A549 (cell line): ENCODE measurements at regions not wholly inside any gene's neighbourhood (a gene's known extent, or its start where the extent isn't known, plus 50 kb on each side); places are given as distances from the start of the nearest gene placed in this dataset.
A peak's percentile ranks its signal among the peaks of the same experiment; 100 is the strongest.
"Not testable (repeated sequence)": the region's sequence is repeated elsewhere in the genome, so short reads cannot be mapped to it uniquely, and the experiment has no call there.

ENCODE experiments used
- ATAC-seq, 2 experiments: fragments of 200-7000 bp in 1 of 2; fragments of >200 bp in 1 of 2; cut with Nextera tagmentation in 1 of 2; cut with Tn5 transposase in 1 of 2; 3 replicates each; pipeline versions ENCODE4 v1.8.0 to v1.9.1; 2018 to 2020; ENCODE audit warnings: mild to moderate bottlenecking in 1 of 2, moderate library complexity in 1 of 2
- CTCF ChIA-PET: fragments of 300-600 bp; sonication (Branson Sonifier 250); formaldehyde crosslinking; extraction: SDS; loops from one replicate; lab custom pipeline; 2021; ENCODE audit warnings: antibody characterized with exemption, inconsistent platforms; lab: Yijun Ruan, JAX
- POLR2A ChIA-PET: fragments of 350-600 bp; formaldehyde crosslinking; extraction: SDS; loops from one replicate; lab custom pipeline; 2021; ENCODE audit warnings: antibody characterized with exemption, inconsistent platforms; lab: Yijun Ruan, JAX
- DNase-seq, 2 experiments: peaks; one replicate each; pipeline versions ENCODE4 v3.0.0 to v3.0.0-alpha.2; 2011 to 2016; ENCODE audit warnings: low read depth in 1 of 2, low spot score in 1 of 2
- FAIRE-seq: peaks from 2 replicates; lab custom pipeline; 2011; peaks lifted over from hg19 to GRCh38; lab: Jason Lieb, UNC
- H3K27ac ChIP-seq, 2 experiments: fragments of >200 bp; sonication (Bioruptor Twin); formaldehyde crosslinking; 3 replicates each; pipeline ENCODE4 v1.5.1; 2016 to 2017
- H3K4me1 ChIP-seq: fragments of >200 bp; sonication (Bioruptor Twin); formaldehyde crosslinking; 3 replicates; pipeline ENCODE4 v1.6.1; 2016
- H3K4me2 ChIP-seq: fragments of >200 bp; sonication (Bioruptor Twin); formaldehyde crosslinking; 3 replicates; pipeline ENCODE4 v1.6.1; 2016
- H3K4me3 ChIP-seq: fragments of >200 bp; sonication (Bioruptor Twin); formaldehyde crosslinking; 3 replicates; pipeline ENCODE4 v1.5.1; 2016
- H3K9me3 ChIP-seq: fragments of >200 bp; sonication (Bioruptor Twin); formaldehyde crosslinking; 3 replicates; pipeline ENCODE4 v1.6.1; 2016
- BHLHE40 ChIP-seq: IDR thresholded peaks from 2 replicates; pipeline ENCODE4 v1.6.1; 2012; ENCODE audit warnings: low read depth, low read length, inconsistent platforms
- ESRRA ChIP-seq: fragments of 150-350 bp; IDR thresholded peaks from 2 replicates; pipeline ENCODE4 v1.6.1; 2014; ENCODE audit warnings: mild to moderate bottlenecking, low read length, borderline replicate concordance
- FOSB ChIP-seq: fragments of 250-450 bp; sonication (Bioruptor Pico); IDR thresholded peaks from 2 replicates; pipeline ENCODE4 v1.5.0; 2020; ENCODE audit warnings: mild to moderate bottlenecking, moderate library complexity
- MYC ChIP-seq: IDR thresholded peaks from 2 replicates; pipeline ENCODE4 v1.6.1; 2012; ENCODE audit warnings: mild to moderate bottlenecking, inconsistent platforms, low read length, improper control_type of control experiment, borderline replicate concordance
- PHF8 ChIP-seq: fragments of 200-600 bp; sonication (generic); IDR thresholded peaks from 2 replicates; pipeline ENCODE4 v1.6.1; 2016; ENCODE audit warnings: low read depth, mild to moderate bottlenecking, antibody characterized with exemption, moderate library complexity, borderline replicate concordance
- POLR2AphosphoS2 ChIP-seq: conservative IDR thresholded peaks from 2 replicates; pipeline ENCODE4 v1.6.1; 2012; ENCODE audit warnings: low read length, improper control_type of control experiment, inconsistent platforms
- RAD21 ChIP-seq, 2 experiments: fragments of >200 bp in 1 of 2; sonication (Bioruptor Twin) in 1 of 2; formaldehyde crosslinking in 1 of 2; IDR thresholded peaks in 1 of 2; conservative IDR thresholded peaks in 1 of 2; 2 replicates in 1 of 2; 3 replicates in 1 of 2; pipeline ENCODE4 v1.6.1; 2012 to 2018; ENCODE audit warnings: inconsistent platforms in 1 of 2
- RARB ChIP-seq: fragments of 250-450 bp; sonication (Bioruptor Pico); IDR thresholded peaks from 2 replicates; pipeline ENCODE4 v1.8.0; 2021; ENCODE audit warnings: mild to moderate bottlenecking, moderate library complexity
- RNF2 ChIP-seq: fragments of 200-600 bp; sonication (generic); IDR thresholded peaks from 2 replicates; pipeline ENCODE4 v1.6.1; 2016; ENCODE audit warnings: low read depth, mild to moderate bottlenecking, antibody characterized with exemption, moderate library complexity, borderline replicate concordance
- SMC3 ChIP-seq: fragments of >200 bp; sonication (Bioruptor Twin); formaldehyde crosslinking; IDR thresholded peaks from 3 replicates; pipeline ENCODE4 v1.6.1; 2018; ENCODE audit warnings: inconsistent platforms
- TP53 ChIP-seq: fragments of 250-450 bp; sonication (Bioruptor Pico); IDR thresholded peaks from 2 replicates; pipeline ENCODE4 v1.5.0; 2021; ENCODE audit warnings: mild to moderate bottlenecking, moderate library complexity
- ZFP36 ChIP-seq: fragments of 450-650 bp; IDR thresholded peaks from 2 replicates; pipeline ENCODE4 v1.6.1; 2014; ENCODE audit warnings: borderline replicate concordance; ENCODE audit not compliant: partially characterized antibody
- WGBS: methylation state at CpG from one replicate; pipeline ENCODE4 v1.1.6; 2017; ENCODE audit errors: missing lambda C conversion rate; 5-methylcytosine and 5-hydroxymethylcytosine counted together
- TF ChIP-seq, protein P1 (sequence below): fragments of >200 bp; sonication (Bioruptor Twin); formaldehyde crosslinking; IDR thresholded peaks from 2 replicates; pipeline ENCODE4 v1.6.1; 2016
- TF ChIP-seq, protein P2 (sequence below): fragments of 450-650 bp; IDR thresholded peaks from 2 replicates; pipeline ENCODE4 v1.6.1; 2014; ENCODE audit warnings: antibody characterized with exemption
- TF ChIP-seq, protein P3 (sequence below): fragments of 150-350 bp; IDR thresholded peaks from 2 replicates; pipeline ENCODE4 v1.6.1; 2014; ENCODE audit warnings: low read depth, mild to moderate bottlenecking, low read length
- TF ChIP-seq, protein P4 (sequence below): IDR thresholded peaks from 2 replicates; pipeline ENCODE4 v1.6.1; 2012
- TF ChIP-seq, protein P5 (sequence below): fragments of >200 bp; sonication (Bioruptor Twin); formaldehyde crosslinking; IDR thresholded peaks from 3 replicates; pipeline ENCODE4 v1.5.1; 2016

DNA sequence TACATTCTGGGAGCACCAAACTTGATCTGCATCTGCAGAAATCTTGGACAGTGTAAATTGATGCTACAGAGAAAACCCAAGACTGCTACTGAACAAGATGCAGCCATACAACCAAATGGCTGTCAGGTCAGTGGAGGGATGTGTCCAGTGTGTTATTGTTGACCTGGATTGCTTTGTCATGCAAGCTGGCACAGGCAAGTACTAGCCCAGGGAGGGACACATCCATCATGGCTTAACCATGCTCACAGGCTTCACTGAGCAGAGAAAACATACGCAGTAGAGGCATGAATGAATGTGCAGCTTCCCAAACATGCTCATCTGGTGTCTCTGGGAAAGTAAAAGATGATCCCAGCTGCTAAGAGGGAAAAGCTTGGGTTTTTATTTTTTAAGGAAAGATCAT, 93.6 kb downstream of the MTNR1B start:
- DNase-seq (no peak), FAIRE-seq (no peak), ATAC-seq (no peak)
- ChIA-PET CTCF (interaction anchor here (1.6 kb wide), 1 partner anchor 121 kb away, joined by 6 read pairs; no protein-coding TSS in a partner anchor), POLR2A (no interaction called here)
- Histone ChIP-seq H3K9me3 (no peaks in the 10 kb centered on the region), H3K27ac (peak overlapping the region; percentile 30 to 62; a peak in 4 of 6 replicates), H3K4me1 (peaks cover 13% of the 10 kb centered on the region), H3K4me2 (no peak overlapping the region), H3K4me3 (no peak overlapping the region)
- 83% methylated on average over 1 of the region's 1 CpG for WGBS
- no peak for TF ChIP-seq FOSB
- no peak for TF ChIP-seq POLR2AphosphoS2
- no peak for TF ChIP-seq ZFP36
- TF ChIP-seq, protein P1, sequence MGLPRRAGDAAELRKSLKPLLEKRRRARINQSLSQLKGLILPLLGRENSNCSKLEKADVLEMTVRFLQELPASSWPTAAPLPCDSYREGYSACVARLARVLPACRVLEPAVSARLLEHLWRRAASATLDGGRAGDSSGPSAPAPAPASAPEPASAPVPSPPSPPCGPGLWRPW: no peak
- TF ChIP-seq BHLHE40: no peak
- TF ChIP-seq TP53 (CRISPR knock-in tag): no peak
- TF ChIP-seq, protein P2, sequence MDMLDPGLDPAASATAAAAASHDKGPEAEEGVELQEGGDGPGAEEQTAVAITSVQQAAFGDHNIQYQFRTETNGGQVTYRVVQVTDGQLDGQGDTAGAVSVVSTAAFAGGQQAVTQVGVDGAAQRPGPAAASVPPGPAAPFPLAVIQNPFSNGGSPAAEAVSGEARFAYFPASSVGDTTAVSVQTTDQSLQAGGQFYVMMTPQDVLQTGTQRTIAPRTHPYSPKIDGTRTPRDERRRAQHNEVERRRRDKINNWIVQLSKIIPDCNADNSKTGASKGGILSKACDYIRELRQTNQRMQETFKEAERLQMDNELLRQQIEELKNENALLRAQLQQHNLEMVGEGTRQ: no peak
- TF ChIP-seq, protein P3, sequence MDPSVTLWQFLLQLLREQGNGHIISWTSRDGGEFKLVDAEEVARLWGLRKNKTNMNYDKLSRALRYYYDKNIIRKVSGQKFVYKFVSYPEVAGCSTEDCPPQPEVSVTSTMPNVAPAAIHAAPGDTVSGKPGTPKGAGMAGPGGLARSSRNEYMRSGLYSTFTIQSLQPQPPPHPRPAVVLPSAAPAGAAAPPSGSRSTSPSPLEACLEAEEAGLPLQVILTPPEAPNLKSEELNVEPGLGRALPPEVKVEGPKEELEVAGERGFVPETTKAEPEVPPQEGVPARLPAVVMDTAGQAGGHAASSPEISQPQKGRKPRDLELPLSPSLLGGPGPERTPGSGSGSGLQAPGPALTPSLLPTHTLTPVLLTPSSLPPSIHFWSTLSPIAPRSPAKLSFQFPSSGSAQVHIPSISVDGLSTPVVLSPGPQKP: no peak
- TF ChIP-seq MYC: no peak
- TF ChIP-seq PHF8: no peak
- no peak for TF ChIP-seq RARB (CRISPR knock-in tag)
- TF ChIP-seq SMC3: no peak
- TF ChIP-seq, protein P4, sequence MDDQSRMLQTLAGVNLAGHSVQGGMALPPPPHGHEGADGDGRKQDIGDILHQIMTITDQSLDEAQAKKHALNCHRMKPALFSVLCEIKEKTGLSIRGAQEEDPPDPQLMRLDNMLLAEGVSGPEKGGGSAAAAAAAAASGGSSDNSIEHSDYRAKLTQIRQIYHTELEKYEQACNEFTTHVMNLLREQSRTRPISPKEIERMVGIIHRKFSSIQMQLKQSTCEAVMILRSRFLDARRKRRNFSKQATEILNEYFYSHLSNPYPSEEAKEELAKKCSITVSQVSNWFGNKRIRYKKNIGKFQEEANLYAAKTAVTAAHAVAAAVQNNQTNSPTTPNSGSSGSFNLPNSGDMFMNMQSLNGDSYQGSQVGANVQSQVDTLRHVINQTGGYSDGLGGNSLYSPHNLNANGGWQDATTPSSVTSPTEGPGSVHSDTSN: no peak
- TF ChIP-seq ESRRA: no peak
- TF ChIP-seq RNF2: no peak

DNA sequence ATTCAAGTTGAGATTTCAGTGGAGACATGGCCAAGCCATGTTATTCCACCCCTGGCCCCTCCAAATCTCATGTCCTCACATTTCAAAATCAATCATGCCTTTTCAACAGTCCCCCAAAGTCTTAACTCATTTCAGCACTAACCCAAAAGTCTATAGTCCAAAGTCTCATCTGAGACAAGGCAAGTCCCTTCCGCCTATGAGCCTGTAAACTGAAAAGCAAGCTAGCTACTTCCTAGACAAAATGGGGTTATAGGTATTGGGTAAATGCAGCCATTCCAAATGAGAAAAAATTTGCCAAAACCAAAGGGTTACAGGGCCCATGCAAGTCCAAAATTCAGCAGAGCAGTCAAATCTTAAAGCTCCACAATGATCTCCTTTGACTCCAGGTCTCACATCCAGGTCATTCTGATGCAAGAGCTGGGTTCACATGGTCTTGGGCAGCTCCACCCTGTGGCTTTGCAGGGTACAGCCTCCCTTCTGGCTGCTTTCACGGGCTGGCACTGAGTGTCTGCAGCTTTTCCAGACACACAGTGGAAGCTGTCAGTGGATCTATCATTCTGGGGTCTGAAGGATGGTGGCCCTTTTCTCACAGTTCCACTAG, 95.7 kb downstream of the MTNR1B start:
- DNase-seq: peak in 1 of 2 experiments; percentile 19
- TF ChIP-seq, protein P5, sequence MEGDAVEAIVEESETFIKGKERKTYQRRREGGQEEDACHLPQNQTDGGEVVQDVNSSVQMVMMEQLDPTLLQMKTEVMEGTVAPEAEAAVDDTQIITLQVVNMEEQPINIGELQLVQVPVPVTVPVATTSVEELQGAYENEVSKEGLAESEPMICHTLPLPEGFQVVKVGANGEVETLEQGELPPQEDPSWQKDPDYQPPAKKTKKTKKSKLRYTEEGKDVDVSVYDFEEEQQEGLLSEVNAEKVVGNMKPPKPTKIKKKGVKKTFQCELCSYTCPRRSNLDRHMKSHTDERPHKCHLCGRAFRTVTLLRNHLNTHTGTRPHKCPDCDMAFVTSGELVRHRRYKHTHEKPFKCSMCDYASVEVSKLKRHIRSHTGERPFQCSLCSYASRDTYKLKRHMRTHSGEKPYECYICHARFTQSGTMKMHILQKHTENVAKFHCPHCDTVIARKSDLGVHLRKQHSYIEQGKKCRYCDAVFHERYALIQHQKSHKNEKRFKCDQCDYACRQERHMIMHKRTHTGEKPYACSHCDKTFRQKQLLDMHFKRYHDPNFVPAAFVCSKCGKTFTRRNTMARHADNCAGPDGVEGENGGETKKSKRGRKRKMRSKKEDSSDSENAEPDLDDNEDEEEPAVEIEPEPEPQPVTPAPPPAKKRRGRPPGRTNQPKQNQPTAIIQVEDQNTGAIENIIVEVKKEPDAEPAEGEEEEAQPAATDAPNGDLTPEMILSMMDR: 0 out of 3 replicates have a peak, but pooled peaks have one; percentile 11
- TF ChIP-seq RAD21 (conservative IDR thresholded peaks at IDR 0.05 in 1 of 2, IDR thresholded peaks at IDR 0.05 in 1 of 2): peak in 1 of 2 experiments; percentile 21; a peak in 1 of 5 replicates
- H3K4me2 ChIP-seq, H3K4me1 ChIP-seq, H3K4me3 ChIP-seq, FAIRE-seq, H3K9me3 ChIP-seq, ATAC-seq, POLR2A ChIA-PET: not testable (repeated sequence)
- WGBS: 80% methylated on average over 2 of the region's 2 CpGs
- peak overlapping the region; percentile 17 to 51; a peak in 2 of 6 replicates for H3K27ac ChIP-seq
- CTCF ChIA-PET: interaction anchor here (0.9 to 1.6 kb wide), 2 partner anchors 11 to 123 kb away, joined by 4 to 13 read pairs; no protein-coding TSS in a partner anchor
